ENCODE measurements at regions not wholly inside any gene's neighbourhood (a gene's known extent, or its start where the extent isn't known, plus 50 kb on each side); places are given as distances from the start of the nearest gene placed in this dataset.

DNA sequence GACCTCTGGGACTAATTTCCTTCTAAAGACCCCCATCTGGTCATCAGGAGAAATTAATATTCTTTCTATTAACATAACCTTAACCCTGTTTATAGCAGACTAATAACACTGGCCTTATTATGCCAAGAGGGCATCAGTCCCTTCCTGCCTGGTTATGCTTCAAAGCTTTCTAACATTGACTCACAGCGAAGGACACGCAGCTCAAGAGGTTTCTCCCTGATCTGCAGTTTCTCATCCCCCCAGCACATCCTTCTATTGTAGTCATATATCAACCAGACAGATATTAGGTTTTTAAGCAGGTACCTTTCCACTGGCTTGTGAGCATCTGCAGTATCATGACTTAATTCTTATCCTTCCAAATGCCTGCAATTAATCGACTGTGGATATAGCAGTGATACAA, 100.0 kb upstream of the CXCR4 start:
- peaks cover 33% of the 10 kb centered on the region for H3K4me1 ChIP-seq (ENCODE audit: insufficient read depth, low read length, severe bottlenecking)

DNA sequence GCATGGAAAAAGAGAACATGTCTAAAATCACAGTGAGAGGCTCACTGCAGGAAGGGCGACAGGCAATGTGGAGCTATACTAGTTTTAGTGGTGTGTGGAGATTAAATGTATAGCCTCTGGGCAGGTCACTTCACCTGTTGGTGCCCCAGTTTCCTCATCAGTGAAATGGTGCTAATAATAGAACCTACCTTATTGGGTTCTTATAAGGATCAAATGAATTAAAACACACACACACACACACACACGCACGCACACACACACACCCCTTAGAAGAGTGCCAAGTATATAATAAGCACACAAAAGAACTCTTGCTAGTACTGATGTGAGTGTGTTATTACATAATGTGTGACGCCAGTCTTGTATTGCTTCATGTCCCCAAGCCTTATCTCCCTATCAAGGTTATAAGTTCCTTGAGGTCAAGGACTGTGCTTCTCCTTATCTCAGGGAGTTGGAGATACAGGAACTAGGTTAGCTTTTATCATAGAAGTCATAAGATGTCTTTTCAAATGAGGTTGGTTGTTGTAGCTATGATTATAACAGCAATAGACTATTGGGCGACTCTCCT, 98.0 kb upstream of the CXCR4 start:
- Histone ChIP-seq H3K9ac (ENCODE audit: low read length) (no peak overlapping the region), H3K4me1 (ENCODE audit: insufficient read depth, low read length, severe bottlenecking) (peaks cover 34% of the 10 kb centered on the region)
- no peak for TF ChIP-seq EZH2 (IDR thresholded peaks at IDR 0.05; ENCODE audit: borderline replicate concordance, low read length)
- no peak for TF ChIP-seq CTCF (IDR thresholded peaks at IDR 0.05; ENCODE audit: low read length)

More for the DNA sequence above, 100.0 kb upstream of the CXCR4 start:
- TF ChIP-seq EZH2 (IDR thresholded peaks at IDR 0.05; ENCODE audit: borderline replicate concordance, low read length) (no peak), CTCF (IDR thresholded peaks at IDR 0.05; ENCODE audit: low read length) (no peak)
- no peak overlapping the region for H3K27ac ChIP-seq (ENCODE audit: low read depth, low read length, poor library complexity, severe bottlenecking)
- H2AFZ ChIP-seq (ENCODE audit: low read length), result no peak overlapping the region
- no peaks in the 10 kb centered on the region for H3K79me2 ChIP-seq (ENCODE audit: insufficient read depth, low read length)
- H3K27me3 ChIP-seq (ENCODE audit: insufficient read depth, low read length), result no peaks in the 10 kb centered on the region
- no peaks in the 10 kb centered on the region for H3K9me2 ChIP-seq (ENCODE audit: low read depth, low read length)
- H3K4me3 ChIP-seq (ENCODE audit: low read depth, low read length, poor library complexity, severe bottlenecking), result no peak overlapping the region
- H3F3A ChIP-seq (ENCODE audit: insufficient read depth, low read length), result no peaks in the 10 kb centered on the region
- no peak overlapping the region for H3K4me2 ChIP-seq (ENCODE audit: low read length)
- no peaks in the 10 kb centered on the region; the same call in 1 of the 2 replicates for H3K36me3 ChIP-seq (ENCODE audit: insufficient read depth, low read length)
- H3K9ac ChIP-seq (ENCODE audit: low read length), result no peak overlapping the region
- H4K20me1 ChIP-seq (ENCODE audit: insufficient read depth, low read length), result no peaks in the 10 kb centered on the region
- no peaks in the 10 kb centered on the region for H3K9me3 ChIP-seq (ENCODE audit: low read length)

GRCh38 chr2:136215449-136215848, 97.5 kb upstream of the CXCR4 start:
- no peaks in the 10 kb centered on the region for H3K27me3 ChIP-seq (ENCODE audit: insufficient read depth, low read length)

More for the DNA sequence above, 98.0 kb upstream of the CXCR4 start:
- no peaks in the 10 kb centered on the region for H3K9me2 ChIP-seq (ENCODE audit: low read depth, low read length)
- H3K36me3 ChIP-seq (ENCODE audit: insufficient read depth, low read length), result no peaks in the 10 kb centered on the region; the same call in 1 of the 2 replicates
- H3F3A ChIP-seq (ENCODE audit: insufficient read depth, low read length), result 0 out of 2 replicates have a peak, but pooled peaks cover 3% of the 10 kb centered on the region
- no peak overlapping the region for H3K27ac ChIP-seq (ENCODE audit: low read depth, low read length, poor library complexity, severe bottlenecking)
- H3K27me3 ChIP-seq (ENCODE audit: insufficient read depth, low read length), result no peaks in the 10 kb centered on the region
- no peak overlapping the region for H3K4me2 ChIP-seq (ENCODE audit: low read length)
- no peaks in the 10 kb centered on the region for H3K9me3 ChIP-seq (ENCODE audit: low read length)
- no peak overlapping the region for H2AFZ ChIP-seq (ENCODE audit: low read length)
- H4K20me1 ChIP-seq (ENCODE audit: insufficient read depth, low read length), result no peaks in the 10 kb centered on the region
- no peak overlapping the region for H3K4me3 ChIP-seq (ENCODE audit: low read depth, low read length, poor library complexity, severe bottlenecking)
- no peaks in the 10 kb centered on the region for H3K79me2 ChIP-seq (ENCODE audit: insufficient read depth, low read length)

More at GRCh38 chr2:136215449-136215848, 97.5 kb upstream of the CXCR4 start:
- Histone ChIP-seq H3K4me3 (ENCODE audit: low read depth, low read length, poor library complexity, severe bottlenecking) (no peak overlapping the region), H3K4me1 (ENCODE audit: insufficient read depth, low read length, severe bottlenecking) (peaks cover 29% of the 10 kb centered on the region), H2AFZ (ENCODE audit: low read length) (no peak overlapping the region), H3K79me2 (ENCODE audit: insufficient read depth, low read length) (no peaks in the 10 kb centered on the region), H4K20me1 (ENCODE audit: insufficient read depth, low read length) (no peaks in the 10 kb centered on the region), H3F3A (ENCODE audit: insufficient read depth, low read length) (0 out of 2 replicates have a peak, but pooled peaks cover 3% of the 10 kb centered on the region), H3K4me2 (ENCODE audit: low read length) (no peak overlapping the region), H3K9ac (ENCODE audit: low read length) (no peak overlapping the region), H3K27ac (ENCODE audit: low read depth, low read length, poor library complexity, severe bottlenecking) (no peak overlapping the region), H3K9me3 (ENCODE audit: low read length) (peaks cover 2% of the 10 kb centered on the region; the same call in 1 of the 2 replicates), H3K9me2 (ENCODE audit: low read depth, low read length) (no peaks in the 10 kb centered on the region), H3K36me3 (ENCODE audit: insufficient read depth, low read length) (no peaks in the 10 kb centered on the region; the same call in 1 of the 2 replicates)
- TF ChIP-seq CTCF (IDR thresholded peaks at IDR 0.05; ENCODE audit: low read length) (no peak), EZH2 (IDR thresholded peaks at IDR 0.05; ENCODE audit: borderline replicate concordance, low read length) (no peak)
